ENCODE measurements at regions not wholly inside any gene's neighbourhood (a gene's known extent, or its start where the extent isn't known, plus 50 kb on each side); places are given as distances from the start of the nearest gene placed in this dataset.
"Not testable (repeated sequence)": the region's sequence is repeated elsewhere in the genome, so short reads cannot be mapped to it uniquely, and the experiment has no call there.

DNA sequence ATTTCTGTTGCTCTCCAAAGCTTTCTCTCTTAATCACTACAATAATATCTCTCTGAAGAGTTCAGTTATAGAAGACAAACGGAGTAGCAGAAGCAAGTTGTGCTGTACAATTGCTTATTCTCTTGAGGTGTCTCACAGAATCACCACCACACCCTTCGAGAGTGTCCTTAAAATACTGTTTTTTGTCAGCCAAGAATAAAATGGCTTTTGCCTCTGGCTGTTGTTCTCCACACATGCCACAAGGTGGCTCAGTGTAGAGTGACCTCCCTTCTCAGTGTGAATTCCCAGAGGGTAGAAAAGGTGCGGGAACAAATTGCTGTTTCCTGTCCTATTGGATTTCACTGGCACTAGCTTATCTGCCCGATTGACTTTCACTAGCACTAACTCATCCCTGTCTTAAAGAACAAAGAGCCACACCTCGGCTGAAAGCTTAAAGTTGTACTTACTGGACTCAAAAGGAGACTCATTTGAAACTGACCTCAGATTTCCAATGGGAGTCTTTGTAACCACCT lies 134.2 kb upstream of the SATB1 start:
- H3K27ac ChIP-seq: no peak overlapping the region
- H3K27me3 ChIP-seq: no peaks in the 10 kb centered on the region
- no peak overlapping the region for H3K4me3 ChIP-seq
- intact Hi-C loops (cut with DNase I): no loop called here
- no peaks in the 10 kb centered on the region for H3K36me3 ChIP-seq
- 14 to 18% (median 16%) methylated on average over 5 of the region's 5 CpGs for WGBS, 3 donors
- no peak for DNase-seq
- no peaks in the 10 kb centered on the region for H3K4me1 ChIP-seq (ENCODE audit: insufficient read depth)
- H3K9me3 ChIP-seq: no peaks in the 10 kb centered on the region
- TF ChIP-seq, protein P1, sequence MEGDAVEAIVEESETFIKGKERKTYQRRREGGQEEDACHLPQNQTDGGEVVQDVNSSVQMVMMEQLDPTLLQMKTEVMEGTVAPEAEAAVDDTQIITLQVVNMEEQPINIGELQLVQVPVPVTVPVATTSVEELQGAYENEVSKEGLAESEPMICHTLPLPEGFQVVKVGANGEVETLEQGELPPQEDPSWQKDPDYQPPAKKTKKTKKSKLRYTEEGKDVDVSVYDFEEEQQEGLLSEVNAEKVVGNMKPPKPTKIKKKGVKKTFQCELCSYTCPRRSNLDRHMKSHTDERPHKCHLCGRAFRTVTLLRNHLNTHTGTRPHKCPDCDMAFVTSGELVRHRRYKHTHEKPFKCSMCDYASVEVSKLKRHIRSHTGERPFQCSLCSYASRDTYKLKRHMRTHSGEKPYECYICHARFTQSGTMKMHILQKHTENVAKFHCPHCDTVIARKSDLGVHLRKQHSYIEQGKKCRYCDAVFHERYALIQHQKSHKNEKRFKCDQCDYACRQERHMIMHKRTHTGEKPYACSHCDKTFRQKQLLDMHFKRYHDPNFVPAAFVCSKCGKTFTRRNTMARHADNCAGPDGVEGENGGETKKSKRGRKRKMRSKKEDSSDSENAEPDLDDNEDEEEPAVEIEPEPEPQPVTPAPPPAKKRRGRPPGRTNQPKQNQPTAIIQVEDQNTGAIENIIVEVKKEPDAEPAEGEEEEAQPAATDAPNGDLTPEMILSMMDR (IDR thresholded peaks at IDR 0.05): peak in 1 of 3 donors; percentile 9
- TF ChIP-seq EP300 (IDR thresholded peaks at IDR 0.05) (no peak), POLR2A (IDR thresholded peaks at IDR 0.05) (no peak)

DNA sequence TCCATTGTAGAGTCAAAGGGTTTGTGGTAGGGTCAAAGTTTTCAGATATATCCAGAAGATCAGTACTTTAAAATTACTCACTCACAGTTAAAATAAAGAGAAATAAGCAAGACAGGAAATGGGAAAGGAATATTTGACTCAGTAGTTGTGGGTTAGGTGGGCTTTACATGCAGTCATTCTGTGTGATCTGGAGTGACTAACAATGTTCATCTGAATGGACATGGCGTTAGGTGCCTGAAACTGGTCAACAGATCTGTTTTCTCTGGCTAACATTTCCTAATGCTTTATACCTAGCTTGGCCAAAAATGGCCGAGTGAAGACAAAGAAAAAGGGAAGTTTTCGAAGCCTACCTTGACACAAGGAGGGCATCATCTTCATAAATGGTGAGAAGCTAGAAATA lies 133.4 kb upstream of the SATB1 start:
- intact Hi-C loops (cut with DNase I): no loop called here
- WGBS, 3 donors: 62 to 94% (median 79%) methylated on average over 3 of the region's 3 CpGs
- H3K27ac ChIP-seq: no peak overlapping the region
- H3K27me3 ChIP-seq: no peaks in the 10 kb centered on the region
- TF ChIP-seq, protein P1 (IDR thresholded peaks at IDR 0.05): no peak
- TF ChIP-seq POLR2A (IDR thresholded peaks at IDR 0.05): no peak
- no peak for TF ChIP-seq EP300 (IDR thresholded peaks at IDR 0.05)
- no peaks in the 10 kb centered on the region for H3K36me3 ChIP-seq
- no peaks in the 10 kb centered on the region for H3K4me1 ChIP-seq (ENCODE audit: insufficient read depth)
- no peaks in the 10 kb centered on the region for H3K9me3 ChIP-seq
- no peak for DNase-seq
- H3K4me3 ChIP-seq: no peak overlapping the region

DNA sequence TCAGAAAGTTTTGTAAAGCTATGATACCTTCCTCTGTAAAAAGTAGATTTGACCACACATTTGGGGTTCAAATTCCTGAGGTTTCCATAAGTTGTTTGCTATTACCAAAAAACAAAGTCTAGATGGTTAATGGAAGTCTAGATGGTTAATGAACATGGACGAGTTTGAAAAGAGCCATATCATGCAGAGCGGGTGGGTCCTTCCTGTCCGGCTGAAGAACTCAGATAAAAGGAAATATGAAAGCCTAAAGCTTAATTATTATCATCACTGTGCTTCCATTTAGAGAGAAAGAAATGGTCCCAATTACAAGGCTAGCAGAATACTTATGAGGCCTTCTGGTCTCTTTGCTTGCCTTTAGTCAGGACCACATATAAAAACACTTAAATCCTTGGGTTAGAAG lies 132.1 kb upstream of the SATB1 start:
- Histone ChIP-seq H3K4me1 (ENCODE audit: insufficient read depth) (no peaks in the 10 kb centered on the region), H3K27ac (no peak overlapping the region), H3K36me3 (no peaks in the 10 kb centered on the region), H3K27me3 (no peaks in the 10 kb centered on the region), H3K9me3 (no peaks in the 10 kb centered on the region), H3K4me3 (no peak overlapping the region)
- DNase-seq: no peak
- no peak for TF ChIP-seq EP300 (IDR thresholded peaks at IDR 0.05)
- WGBS, 3 donors: 58 to 63% (median 63%) methylated on average over 3 of the region's 3 CpGs
- intact Hi-C loops (cut with DNase I): no loop called here

DNA sequence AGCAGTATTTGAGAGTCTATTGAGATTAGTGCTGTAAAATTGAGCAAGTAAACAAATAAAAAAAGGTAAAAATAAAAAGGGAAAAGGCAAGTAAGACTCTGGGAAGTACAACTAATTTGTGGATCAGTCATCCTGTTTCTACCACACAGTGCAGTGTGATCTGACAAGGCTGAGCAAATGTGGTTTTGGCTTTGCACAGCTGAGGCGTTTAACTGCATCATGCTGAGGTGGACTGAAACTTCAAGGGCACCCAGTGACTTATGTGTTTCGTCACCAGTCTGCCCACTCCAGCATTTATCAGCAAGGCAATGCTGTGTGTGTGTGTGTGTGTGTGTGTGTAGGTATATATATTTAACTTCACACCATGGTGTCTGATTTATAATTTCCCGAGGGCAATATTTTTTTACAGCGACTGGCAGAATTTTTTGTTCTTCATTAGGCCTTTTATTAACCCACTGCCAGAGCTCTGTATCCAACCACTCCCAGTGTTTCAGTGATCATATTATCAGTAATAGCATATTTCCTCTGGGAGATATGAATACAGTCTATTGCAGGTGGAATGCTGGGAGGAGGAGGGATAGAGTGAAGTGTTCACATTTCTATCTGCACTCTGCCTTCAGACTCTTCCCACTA lies 131.5 kb upstream of the SATB1 start:
- no peaks in the 10 kb centered on the region for H3K4me1 ChIP-seq (ENCODE audit: insufficient read depth)
- H3K27me3 ChIP-seq: no peaks in the 10 kb centered on the region
- no peak for TF ChIP-seq POLR2A (IDR thresholded peaks at IDR 0.05)
- TF ChIP-seq, protein P1 (IDR thresholded peaks at IDR 0.05): no peak
- no peak for TF ChIP-seq EP300 (IDR thresholded peaks at IDR 0.05)
- no peak overlapping the region for H3K4me3 ChIP-seq
- intact Hi-C loops (cut with DNase I): no loop called here
- WGBS, 3 donors: 52 to 86% (median 70%) methylated on average over 4 of the region's 4 CpGs
- no peaks in the 10 kb centered on the region for H3K9me3 ChIP-seq
- H3K36me3 ChIP-seq: no peaks in the 10 kb centered on the region
- no peak for DNase-seq
- no peak overlapping the region for H3K27ac ChIP-seq

DNA sequence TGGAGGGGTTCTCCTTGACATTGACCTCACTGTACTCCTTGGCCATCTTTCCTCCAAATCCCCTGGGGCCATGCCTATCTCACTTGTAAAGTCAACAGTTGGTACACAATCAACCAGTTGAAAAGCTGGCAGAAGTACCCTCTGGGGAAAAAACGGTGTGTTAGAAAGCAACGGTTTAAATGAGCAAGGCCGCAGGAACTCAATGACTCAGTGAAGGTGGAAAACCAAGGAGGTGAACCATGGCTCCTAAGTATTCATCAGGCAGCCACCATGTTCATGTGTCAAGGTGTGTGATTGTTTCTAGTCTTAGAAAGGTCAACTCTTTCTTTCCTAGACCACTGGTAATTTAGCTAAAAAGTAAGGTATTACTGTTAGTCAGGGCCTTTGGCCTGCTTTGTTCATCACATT lies 130.9 kb upstream of the SATB1 start:
- DNase-seq: no peak
- Histone ChIP-seq H3K4me1 (ENCODE audit: insufficient read depth) (no peaks in the 10 kb centered on the region), H3K9me3 (no peaks in the 10 kb centered on the region), H3K27ac (no peak overlapping the region), H3K27me3 (no peaks in the 10 kb centered on the region), H3K36me3 (no peaks in the 10 kb centered on the region), H3K4me3 (no peak overlapping the region)
- intact Hi-C loops (cut with DNase I): no loop called here
- 86 to 94% (median 89%) methylated on average over 3 of the region's 3 CpGs for WGBS, 3 donors
- TF ChIP-seq EP300 (IDR thresholded peaks at IDR 0.05) (no peak), POLR2A (IDR thresholded peaks at IDR 0.05) (no peak)
- TF ChIP-seq, protein P1 (IDR thresholded peaks at IDR 0.05): no peak

DNA sequence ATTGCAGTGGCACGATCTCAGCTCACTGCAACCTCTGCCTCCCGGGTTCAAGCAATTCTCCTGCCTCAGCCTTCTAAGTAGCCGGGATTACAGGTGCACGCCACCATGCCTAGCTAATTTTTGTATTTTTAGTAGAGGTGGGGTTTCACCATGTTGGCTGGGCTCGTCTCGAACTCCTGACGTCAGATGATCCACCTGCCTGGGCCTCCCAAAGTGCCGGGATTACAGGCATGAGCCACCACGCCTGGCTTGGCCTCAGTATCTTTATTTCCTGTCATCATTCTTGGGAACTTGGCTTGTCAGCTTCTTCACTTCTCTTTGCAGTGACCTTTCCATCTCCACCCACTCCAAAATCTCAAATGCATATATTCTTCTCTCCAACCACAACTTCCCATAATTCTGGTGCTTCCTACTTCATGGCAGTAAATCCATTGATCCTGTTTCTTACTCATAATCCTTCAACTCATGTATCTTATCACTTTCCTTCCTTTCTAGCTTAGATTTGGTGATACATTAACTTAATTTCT lies 127.5 kb upstream of the SATB1 start:
- H3K27ac ChIP-seq; H3K4me1 ChIP-seq (ENCODE audit: insufficient read depth); H3K4me3 ChIP-seq; intact Hi-C loops (cut with DNase I); H3K36me3 ChIP-seq; H3K9me3 ChIP-seq; DNase-seq; H3K27me3 ChIP-seq: not testable (repeated sequence)
- 83 to 91% (median 90%) methylated on average over 9 of the region's 9 CpGs for WGBS, 3 donors

All from ovary (tissue), 7 donors.